HG02642 (cell line): ENCODE measurements at regions not wholly inside any gene's neighbourhood (a gene's known extent, or its start where the extent isn't known, plus 50 kb on each side); places are given as distances from the start of the nearest gene placed in this dataset.
"Not testable (repeated sequence)": the region's sequence is repeated elsewhere in the genome, so short reads cannot be mapped to it uniquely, and the experiment has no call there.

Source experiments
- ATAC-seq: cut with Tn5 transposase; IDR thresholded peaks from one replicate; pipeline ENCODE4 v1.9.1; 2021; ENCODE audit warnings: mild to moderate bottlenecking; ENCODE audit not compliant: unreplicated experiment, poor library complexity

- ATAC-seq = not testable (repeated sequence)
Measured at GRCh38 chr6:86489042-86489441, 448.3 kb upstream of the HTR1E start.

DNA sequence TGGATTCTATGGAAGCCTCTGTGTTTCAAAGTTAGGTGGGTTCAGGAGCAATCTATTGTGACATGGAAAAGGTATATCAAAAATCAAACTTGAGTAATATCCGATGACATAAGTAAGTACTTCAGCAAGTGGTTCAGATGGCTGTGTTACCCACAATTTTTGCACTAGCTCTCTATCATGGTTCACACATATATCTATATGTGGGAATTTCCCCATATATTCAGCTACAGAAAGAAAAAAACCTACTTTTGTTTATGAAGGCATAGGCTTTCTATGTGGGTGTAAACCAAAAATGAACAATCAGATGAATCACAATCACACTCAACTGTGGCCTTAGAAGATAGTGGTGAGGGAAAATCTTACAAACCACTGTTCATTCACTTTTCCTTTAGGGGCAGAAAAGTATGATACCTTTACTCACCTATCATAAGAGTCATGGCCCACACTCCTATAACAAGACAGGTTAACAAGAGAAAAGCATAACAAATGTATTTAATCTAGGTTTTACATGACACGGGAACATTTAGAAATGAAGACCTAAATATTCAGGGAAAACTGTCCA is 449.6 kb upstream of the HTR1E start:
- ATAC-seq = no peak

GRCh38 chr6:86478316-86478715 is 459.0 kb upstream of the HTR1E start:
- ATAC-seq = not testable (repeated sequence)

GRCh38 chr6:86477500-86478148 is 459.7 kb upstream of the HTR1E start:
- ATAC-seq = no peak

- no peak for ATAC-seq
Measured at GRCh38 chr6:86476311-86476710, 461.0 kb upstream of the HTR1E start.

GRCh38 chr6:86474081-86474480 is 463.2 kb upstream of the HTR1E start:
- ATAC-seq = no peak

DNA sequence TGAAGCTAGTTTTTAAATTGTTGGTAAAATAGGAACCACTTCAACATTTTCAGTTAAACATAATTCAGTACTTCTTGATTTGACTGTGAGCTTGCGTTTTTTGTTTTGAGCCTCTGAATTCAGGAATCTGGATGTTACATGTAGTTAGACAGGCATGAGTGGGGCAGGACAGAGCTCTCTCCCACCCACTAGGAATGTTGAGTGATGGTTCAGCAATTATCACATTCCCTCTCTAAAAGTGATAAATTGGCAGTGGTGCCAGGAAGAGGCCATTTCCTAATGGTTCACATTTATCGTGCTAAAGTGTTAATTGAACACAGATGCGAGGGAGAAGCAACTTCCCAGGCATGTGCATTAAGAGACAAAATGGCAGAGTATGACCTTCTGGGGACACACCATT is 465.5 kb upstream of the HTR1E start:
- no peak for ATAC-seq

DNA sequence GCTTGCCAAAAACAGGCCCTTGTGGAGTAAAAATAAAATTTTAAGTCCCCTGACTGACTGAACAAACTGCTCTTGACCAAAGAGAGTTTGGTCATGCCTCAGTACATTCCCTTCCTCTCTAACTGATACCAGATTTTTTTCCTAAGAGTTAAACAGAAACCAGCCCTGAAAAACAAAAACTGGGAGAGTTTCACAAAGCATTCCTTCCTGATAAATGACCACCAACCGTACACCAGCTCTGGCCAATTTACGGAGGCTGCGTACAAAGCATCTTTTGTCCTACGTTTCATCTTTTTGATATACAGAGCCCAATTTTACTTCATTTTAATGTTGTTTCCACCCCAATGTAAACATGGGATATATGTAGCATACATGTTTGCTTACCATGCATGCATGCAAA is 477.4 kb upstream of the HTR1E start:
- no peak for ATAC-seq

DNA sequence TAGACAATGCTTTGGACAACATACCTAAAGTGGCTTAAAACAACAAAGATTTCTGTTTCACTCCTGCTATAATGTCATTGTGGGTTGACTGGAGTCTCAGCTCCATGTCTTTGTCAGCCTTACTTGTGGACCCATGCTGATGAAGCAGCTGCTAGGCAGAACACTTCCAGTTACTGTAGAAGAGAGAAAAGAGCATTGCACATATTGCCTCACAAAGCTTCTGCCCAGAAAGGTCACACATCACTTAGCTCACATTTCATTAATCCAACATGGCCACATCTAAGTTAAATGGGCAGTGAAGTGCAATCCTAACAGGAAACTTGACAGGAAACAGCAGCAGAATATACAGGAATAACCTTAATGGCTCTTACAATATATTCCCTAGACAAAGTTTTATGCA is 480.5 kb upstream of the HTR1E start:
- ATAC-seq = no peak

DNA sequence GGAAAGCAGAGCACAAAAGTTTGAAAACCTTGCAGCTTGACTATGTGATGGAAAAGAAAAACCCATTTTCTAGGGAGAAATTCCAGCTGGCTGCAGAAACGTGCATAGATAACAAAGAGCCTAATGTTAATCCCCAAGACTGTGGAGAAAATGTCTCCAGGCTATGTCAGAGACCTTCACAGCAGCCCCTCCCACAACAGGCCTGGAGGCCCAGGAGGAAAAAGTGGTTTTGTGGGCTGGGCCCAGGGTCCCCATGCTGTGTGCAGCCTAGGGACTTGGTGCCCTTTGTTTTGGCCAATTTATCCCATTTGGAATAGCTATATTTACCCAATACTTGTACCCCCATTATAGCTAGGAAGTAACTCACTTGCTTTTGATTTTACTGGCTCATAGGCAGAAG is 484.1 kb upstream of the HTR1E start:
- no peak for ATAC-seq

DNA sequence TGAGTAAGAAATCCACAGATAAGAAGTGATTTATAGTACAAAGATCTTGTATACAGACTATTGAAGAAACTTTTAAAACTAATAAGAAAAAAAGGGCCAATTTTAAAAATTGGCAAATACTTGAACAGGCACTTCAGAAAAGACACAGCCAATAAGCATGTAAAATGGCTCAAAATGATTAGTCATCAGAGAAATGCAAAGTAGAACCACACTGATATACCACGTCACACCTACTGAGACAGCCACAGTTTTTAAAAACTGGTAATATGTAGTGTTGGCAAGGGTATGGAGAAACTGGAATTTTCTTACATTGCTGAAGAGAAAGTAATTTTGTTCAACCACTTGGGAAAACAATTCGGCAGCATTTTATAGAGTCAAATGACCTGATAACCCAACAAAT is 488.9 kb upstream of the HTR1E start:
- no peak for ATAC-seq

DNA sequence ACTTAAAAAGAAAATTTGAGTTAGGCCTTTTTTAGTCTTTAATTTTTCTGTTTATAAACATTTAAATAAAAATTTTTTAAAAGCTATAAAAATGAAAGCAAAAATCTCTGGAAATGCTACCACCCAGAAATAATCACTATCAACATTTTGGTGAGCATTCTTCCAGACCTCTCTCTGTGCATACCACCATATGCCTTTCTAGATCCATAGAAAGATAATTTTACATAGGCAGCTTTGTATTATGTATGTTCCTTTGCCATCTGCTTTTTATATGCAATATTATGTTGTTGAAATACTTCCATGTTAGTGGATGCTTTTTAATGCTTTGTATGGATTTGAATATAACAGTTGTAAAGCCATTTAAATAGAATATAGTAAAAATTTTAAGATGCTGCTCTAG is 496.7 kb upstream of the HTR1E start:
- no peak for ATAC-seq

GRCh38 chr6:86423571-86423970 is 513.8 kb upstream of the HTR1E start:
- no peak for ATAC-seq

- no peak for ATAC-seq
Measured at GRCh38 chr6:86412057-86412456, 525.3 kb upstream of the HTR1E start.

GRCh38 chr6:86407128-86407527 is 530.2 kb upstream of the HTR1E start:
- no peak for ATAC-seq

- ATAC-seq = not testable (repeated sequence)
Measured at GRCh38 chr6:86392850-86393249, 544.5 kb upstream of the HTR1E start.

DNA sequence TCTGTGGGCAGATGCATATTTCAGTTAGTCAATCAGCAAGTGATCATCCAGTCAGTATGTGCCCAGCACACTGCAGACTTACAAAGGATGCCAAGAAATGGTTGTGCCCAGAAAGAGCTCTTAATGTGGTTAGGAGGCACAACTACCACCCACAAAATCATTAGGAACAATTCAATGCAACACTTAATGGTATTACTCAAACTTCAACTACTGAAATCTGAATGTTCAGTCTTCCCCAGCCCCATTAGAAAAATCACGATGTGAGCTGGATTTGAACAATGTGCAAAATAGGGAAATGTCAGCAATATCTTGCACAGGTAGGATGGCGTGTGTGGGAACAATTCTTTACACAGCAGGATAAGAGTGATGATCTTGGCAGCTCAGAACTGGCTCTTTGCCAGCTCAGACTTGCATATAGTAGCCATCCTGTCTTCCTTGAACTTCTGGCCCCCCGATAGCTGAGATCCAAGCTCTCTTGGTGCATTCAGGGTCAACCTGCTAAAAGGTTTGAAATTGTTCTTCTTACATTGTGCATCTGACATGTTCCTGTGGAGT is 556.7 kb upstream of the HTR1E start:
- no peak for ATAC-seq

GRCh38 chr6:86357877-86358276 is 579.5 kb upstream of the HTR1E start:
- ATAC-seq = no peak

GRCh38 chr6:86355271-86355670 is 582.1 kb upstream of the HTR1E start:
- ATAC-seq = no peak

- no peak for ATAC-seq
Measured at GRCh38 chr6:86331919-86332318, 605.4 kb upstream of the HTR1E start.

GRCh38 chr6:86331265-86331840 is 606.0 kb upstream of the HTR1E start:
- ATAC-seq = no peak

DNA sequence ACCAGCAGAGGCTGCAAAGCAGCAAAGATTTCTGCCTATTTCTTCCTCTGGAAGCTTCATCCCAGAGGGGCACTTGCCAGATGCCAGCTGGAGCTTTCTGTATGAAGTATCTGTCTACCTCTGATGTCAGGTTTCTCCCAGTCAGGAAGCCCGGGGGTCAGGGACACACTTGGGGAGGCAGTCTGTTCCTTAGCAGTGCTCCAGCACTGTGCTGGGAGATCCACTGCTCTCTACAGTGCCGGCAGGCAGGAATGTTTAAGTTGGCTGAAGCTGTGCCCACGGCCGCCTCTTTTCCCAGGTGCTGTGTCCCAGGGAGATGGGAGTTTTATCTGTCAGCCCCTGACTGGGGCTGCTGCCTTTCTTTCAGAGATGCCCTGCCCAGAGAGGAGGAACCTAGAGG is 631.1 kb upstream of the HTR1E start:
- ATAC-seq = no peak
